ENCODE measurements at regions not wholly inside any gene's neighbourhood (a gene's known extent, or its start where the extent isn't known, plus 50 kb on each side); places are given as distances from the start of the nearest gene placed in this dataset.

GRCh38 chr9:16268067-16268881 lies 602.2 kb downstream of the BNC2 start:
- Mint-ChIP-seq H3K9me3 (peaks cover 1% of the 10 kb centered on the region), H3K27ac (no peak overlapping the region), H3K36me3 (ENCODE audit: low read depth) (no peaks in the 10 kb centered on the region), H3K4me1 (peaks cover 6% of the 10 kb centered on the region), H3K27me3 (ENCODE audit: insufficient read depth) (peaks cover 32% of the 10 kb centered on the region), H3K4me3 (no peak overlapping the region)
- H3K4me3 ChIP-seq (ENCODE audit: low read length) = no peak overlapping the region
- peaks cover 3% of the 10 kb centered on the region for H3K4me1 ChIP-seq (ENCODE audit: control insufficient read depth, insufficient read depth, low read length)
- no peak for TF ChIP-seq CTCF (conservative IDR thresholded peaks at IDR 0.05)
- H3K9me3 ChIP-seq (ENCODE audit: control insufficient read depth, low read length) = no peaks in the 10 kb centered on the region
- WGBS, 2 experiments (ENCODE audit: insufficient coverage in 1 of 2, insufficient read length in 1 of 2) = 92 to 94% methylated on average over 11 to 15 of the region's 15 CpGs
- peaks cover 5% of the 10 kb centered on the region for H3K27me3 ChIP-seq (ENCODE audit: control insufficient read depth, insufficient read depth, low read length, poor library complexity, severe bottlenecking)
- H3K36me3 ChIP-seq (ENCODE audit: control insufficient read depth, insufficient read depth, low read length) = no peaks in the 10 kb centered on the region
- no peak overlapping the region for H3K27ac ChIP-seq (ENCODE audit: low read depth, low read length)
- no peak overlapping the region for H3K9ac ChIP-seq (ENCODE audit: extremely low read depth, low read length, poor library complexity, severe bottlenecking)
- DNase-seq = no peak

GRCh38 chr9:16271967-16272366 lies 598.5 kb downstream of the BNC2 start:
- Mint-ChIP-seq H3K27me3 (ENCODE audit: insufficient read depth) (peaks cover 2% of the 10 kb centered on the region), H3K4me1 (peaks cover 1% of the 10 kb centered on the region), H3K27ac (no peak overlapping the region), H3K36me3 (ENCODE audit: low read depth) (no peaks in the 10 kb centered on the region), H3K4me3 (no peak overlapping the region), H3K9me3 (no peaks in the 10 kb centered on the region)
- no peaks in the 10 kb centered on the region for H3K36me3 ChIP-seq (ENCODE audit: control insufficient read depth, insufficient read depth, low read length)
- H3K4me3 ChIP-seq (ENCODE audit: low read length) = no peak overlapping the region
- H3K9me3 ChIP-seq (ENCODE audit: control insufficient read depth, low read length) = no peaks in the 10 kb centered on the region
- H3K9ac ChIP-seq (ENCODE audit: extremely low read depth, low read length, poor library complexity, severe bottlenecking) = no peak overlapping the region
- WGBS, 2 experiments (ENCODE audit: insufficient coverage in 1 of 2, insufficient read length in 1 of 2) = 89 to 90% methylated on average over 9 of the region's 9 CpGs
- H3K27me3 ChIP-seq (ENCODE audit: control insufficient read depth, insufficient read depth, low read length, poor library complexity, severe bottlenecking) = no peaks in the 10 kb centered on the region
- no peak overlapping the region for H3K27ac ChIP-seq (ENCODE audit: low read depth, low read length)
- H3K4me1 ChIP-seq (ENCODE audit: control insufficient read depth, insufficient read depth, low read length) = no peaks in the 10 kb centered on the region
- no peak for TF ChIP-seq CTCF (conservative IDR thresholded peaks at IDR 0.05)
- DNase-seq = no peak

GRCh38 chr9:16272776-16273175 lies 597.7 kb downstream of the BNC2 start:
- Histone ChIP-seq H3K4me1 (ENCODE audit: control insufficient read depth, insufficient read depth, low read length) (no peaks in the 10 kb centered on the region), H3K27ac (ENCODE audit: low read depth, low read length) (no peak overlapping the region), H3K27me3 (ENCODE audit: control insufficient read depth, insufficient read depth, low read length, poor library complexity, severe bottlenecking) (no peaks in the 10 kb centered on the region), H3K9me3 (ENCODE audit: control insufficient read depth, low read length) (no peaks in the 10 kb centered on the region), H3K9ac (ENCODE audit: extremely low read depth, low read length, poor library complexity, severe bottlenecking) (no peak overlapping the region), H3K4me3 (ENCODE audit: low read length) (no peak overlapping the region), H3K36me3 (ENCODE audit: control insufficient read depth, insufficient read depth, low read length) (no peaks in the 10 kb centered on the region)
- Mint-ChIP-seq H3K27me3 (ENCODE audit: insufficient read depth) (peaks cover 2% of the 10 kb centered on the region), H3K9me3 (no peaks in the 10 kb centered on the region), H3K4me1 (peaks cover 1% of the 10 kb centered on the region), H3K36me3 (ENCODE audit: low read depth) (no peaks in the 10 kb centered on the region), H3K27ac (no peak overlapping the region), H3K4me3 (no peak overlapping the region)
- DNase-seq = no peak
- TF ChIP-seq CTCF (conservative IDR thresholded peaks at IDR 0.05) = no peak
- 94 to 100% methylated on average over 4 to 8 of the region's 8 CpGs for WGBS, 2 experiments (ENCODE audit: insufficient coverage in 1 of 2, insufficient read length in 1 of 2)
